HTERT RPE-1 (cell line): ENCODE measurements at regions not wholly inside any gene's neighbourhood (a gene's known extent, or its start where the extent isn't known, plus 50 kb on each side); places are given as distances from the start of the nearest gene placed in this dataset.

Source experiments
- in situ Hi-C: fragments of 300-500 bp; cut with MboI; formaldehyde crosslinking; loops from 4 replicates; pipeline ENCODE4 v1.14.3; 2020; ENCODE audit warnings: low sequenced_read_pairs

GRCh38 chr3:66740260-66740659 is 239.4 kb upstream of the LRIG1 start:
- in situ Hi-C loops = no loop called here

- in situ Hi-C loops = no loop called here
These were observed 243.7 kb upstream of the LRIG1 start for GRCh38 chr3:66744521-66744920.

- in situ Hi-C loops = no loop called here
These were observed 244.2 kb upstream of the LRIG1 start for GRCh38 chr3:66744986-66745385.

- in situ Hi-C loops = no loop called here
These were observed 246.4 kb upstream of the LRIG1 start for GRCh38 chr3:66747261-66747660.

- in situ Hi-C loops = no loop called here
These were observed 246.9 kb upstream of the LRIG1 start for GRCh38 chr3:66747696-66748095.

GRCh38 chr3:66748175-66748876 is 247.5 kb upstream of the LRIG1 start:
- in situ Hi-C loops = no loop called here

GRCh38 chr3:66751842-66752241 is 246.3 kb upstream of the KBTBD8 start:
- in situ Hi-C loops = no loop called here

- in situ Hi-C loops = no loop called here
These were observed 244.4 kb upstream of the KBTBD8 start for GRCh38 chr3:66753670-66754069.

- in situ Hi-C loops = no loop called here
These were observed 243.5 kb upstream of the KBTBD8 start for GRCh38 chr3:66754613-66755012.

- in situ Hi-C loops = no loop called here
These were observed 242.2 kb upstream of the KBTBD8 start for GRCh38 chr3:66755924-66756323.

- in situ Hi-C loops = no loop called here
These were observed 241.6 kb upstream of the KBTBD8 start for GRCh38 chr3:66756468-66757036.

- in situ Hi-C loops = no loop called here
These were observed 236.9 kb upstream of the KBTBD8 start for GRCh38 chr3:66761093-66761780.

GRCh38 chr3:66762916-66763693 is 235.0 kb upstream of the KBTBD8 start:
- in situ Hi-C loops = no loop called here

- in situ Hi-C loops = no loop called here
These were observed 220.0 kb upstream of the KBTBD8 start for GRCh38 chr3:66778107-66778506.

- in situ Hi-C loops = no loop called here
These were observed 219.3 kb upstream of the KBTBD8 start for GRCh38 chr3:66778777-66779176.

GRCh38 chr3:66785191-66785909 is 212.8 kb upstream of the KBTBD8 start:
- in situ Hi-C loops = no loop called here

- in situ Hi-C loops = no loop called here
These were observed 208.4 kb upstream of the KBTBD8 start for GRCh38 chr3:66789580-66790237.

- in situ Hi-C loops = no loop called here
These were observed 206.0 kb upstream of the KBTBD8 start for GRCh38 chr3:66792086-66792485.

GRCh38 chr3:66795365-66795764 is 202.7 kb upstream of the KBTBD8 start:
- in situ Hi-C loops = no loop called here

- in situ Hi-C loops = no loop called here
These were observed 201.8 kb upstream of the KBTBD8 start for GRCh38 chr3:66796343-66796742.
